Hepatocyte (in vitro differentiated cells): ENCODE measurements at regions not wholly inside any gene's neighbourhood (a gene's known extent, or its start where the extent isn't known, plus 50 kb on each side); places are given as distances from the start of the nearest gene placed in this dataset.

Source experiments
- DNase-seq: peaks from one replicate; pipeline ENCODE4 v3.0.0-alpha.2; 2016; ENCODE audit warnings: low spot score
- H2AFZ ChIP-seq: fragments of 200-600 bp; sonication (generic); 2 replicates; pipeline ENCODE4 v1.6.0; 2016; ENCODE audit warnings: antibody characterized with exemption, mild to moderate bottlenecking
- H3K27ac ChIP-seq: fragments of 200-600 bp; sonication (generic); 2 replicates; pipeline ENCODE4 v1.5.1; 2016; ENCODE audit warnings: mild to moderate bottlenecking
- H3K27me3 ChIP-seq: fragments of 200-600 bp; sonication (generic); 2 replicates; pipeline ENCODE4 v1.6.1; 2016
- H3K36me3 ChIP-seq: fragments of 200-600 bp; sonication (generic); replicated peaks from 2 replicates; pipeline ENCODE4 v1.5.1; 2016; ENCODE audit warnings: low read depth; ENCODE audit not compliant: insufficient read depth
- H3K4me1 ChIP-seq: fragments of 200-600 bp; sonication (generic); 2 replicates; pipeline ENCODE4 v1.5.1; 2016; ENCODE audit warnings: mild to moderate bottlenecking, moderate library complexity; ENCODE audit not compliant: insufficient read depth
- H3K4me2 ChIP-seq: fragments of 200-600 bp; sonication (generic); 2 replicates; pipeline ENCODE4 v1.6.0; 2016
- H3K4me3 ChIP-seq: fragments of 200-600 bp; sonication (generic); 2 replicates; pipeline ENCODE4 v1.5.1; 2016; ENCODE audit warnings: mild to moderate bottlenecking
- H3K79me2 ChIP-seq: fragments of 200-600 bp; sonication (generic); 2 replicates; pipeline ENCODE4 v1.6.0; 2017; ENCODE audit warnings: mild to moderate bottlenecking
- H3K9me2 ChIP-seq: fragments of 200-600 bp; sonication (generic); replicated peaks from 2 replicates; pipeline ENCODE4 v1.6.0; 2017; ENCODE audit warnings: mild to moderate bottlenecking; ENCODE audit not compliant: insufficient read depth
- H3K9me3 ChIP-seq: fragments of 200-600 bp; sonication (generic); 2 replicates; pipeline ENCODE4 v1.5.1; 2016; ENCODE audit warnings: low read depth, mild to moderate bottlenecking
- H4K20me1 ChIP-seq: fragments of 200-600 bp; sonication (generic); 2 replicates; pipeline ENCODE4 v1.6.0; 2016; ENCODE audit warnings: mild to moderate bottlenecking; ENCODE audit not compliant: insufficient read depth, poor library complexity, severe bottlenecking
- EZH2 ChIP-seq: fragments of 200-600 bp; sonication (generic); IDR thresholded peaks from 2 replicates; pipeline ENCODE4 v1.6.1; 2016; ENCODE audit warnings: antibody characterized with exemption, mild to moderate bottlenecking, borderline replicate concordance
- EZH2phosphoT487 ChIP-seq: fragments of 200-600 bp; sonication (generic); IDR thresholded peaks from one replicate; pipeline ENCODE4 v1.6.1; 2018; ENCODE audit warnings: antibody characterized with exemption, mild to moderate bottlenecking, low read depth, moderate library complexity; ENCODE audit not compliant: unreplicated experiment, severe bottlenecking
- WGBS: methylation state at CpG from one replicate; pipeline ENCODE4 v1.1.6; 2016; ENCODE audit warnings: low lambda C conversion rate; ENCODE audit errors: missing lambda C conversion rate; 5-methylcytosine and 5-hydroxymethylcytosine counted together
- TF ChIP-seq, protein P1 (sequence below): fragments of 200-600 bp; sonication (generic); IDR thresholded peaks from 2 replicates; pipeline ENCODE4 v1.5.1; 2016; ENCODE audit warnings: antibody characterized with exemption, mild to moderate bottlenecking; ENCODE audit not compliant: poor library complexity

DNA sequence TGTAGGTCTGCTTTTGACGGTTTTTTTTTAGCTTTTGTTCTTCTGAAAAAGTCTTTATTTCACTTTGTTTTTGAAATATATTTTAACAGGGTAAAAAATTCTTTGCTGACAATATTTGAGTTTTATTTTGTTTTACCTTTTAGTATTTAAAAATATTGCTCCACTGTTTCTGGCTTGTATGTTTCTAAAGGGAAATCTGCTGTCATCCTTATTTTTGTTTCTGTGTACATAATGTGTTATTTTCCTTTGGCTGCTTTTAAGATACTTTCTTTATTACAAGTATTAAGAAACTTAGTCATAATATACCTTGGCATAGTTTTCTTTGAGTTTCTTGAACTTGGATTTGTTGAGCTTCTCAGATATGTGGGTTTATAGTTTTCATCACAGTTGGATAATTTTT, 88.6 kb upstream of the SPACA1 start:
- Histone ChIP-seq H3K79me2 (no peaks in the 10 kb centered on the region), H3K4me2 (no peak overlapping the region), H3K4me1 (no peaks in the 10 kb centered on the region), H3K36me3 (no peaks in the 10 kb centered on the region), H3K9me3 (peaks cover 11% of the 10 kb centered on the region), H4K20me1 (no peaks in the 10 kb centered on the region), H3K4me3 (no peak overlapping the region), H3K9me2 (no peaks in the 10 kb centered on the region), H2AFZ (no peak overlapping the region), H3K27ac (no peak overlapping the region), H3K27me3 (no peaks in the 10 kb centered on the region)
- DNase-seq, result no peak
- WGBS, result 92% methylated on average over 1 of the region's 1 CpG
- TF ChIP-seq EZH2 (no peak), EZH2phosphoT487 (no peak)
- TF ChIP-seq, protein P1, sequence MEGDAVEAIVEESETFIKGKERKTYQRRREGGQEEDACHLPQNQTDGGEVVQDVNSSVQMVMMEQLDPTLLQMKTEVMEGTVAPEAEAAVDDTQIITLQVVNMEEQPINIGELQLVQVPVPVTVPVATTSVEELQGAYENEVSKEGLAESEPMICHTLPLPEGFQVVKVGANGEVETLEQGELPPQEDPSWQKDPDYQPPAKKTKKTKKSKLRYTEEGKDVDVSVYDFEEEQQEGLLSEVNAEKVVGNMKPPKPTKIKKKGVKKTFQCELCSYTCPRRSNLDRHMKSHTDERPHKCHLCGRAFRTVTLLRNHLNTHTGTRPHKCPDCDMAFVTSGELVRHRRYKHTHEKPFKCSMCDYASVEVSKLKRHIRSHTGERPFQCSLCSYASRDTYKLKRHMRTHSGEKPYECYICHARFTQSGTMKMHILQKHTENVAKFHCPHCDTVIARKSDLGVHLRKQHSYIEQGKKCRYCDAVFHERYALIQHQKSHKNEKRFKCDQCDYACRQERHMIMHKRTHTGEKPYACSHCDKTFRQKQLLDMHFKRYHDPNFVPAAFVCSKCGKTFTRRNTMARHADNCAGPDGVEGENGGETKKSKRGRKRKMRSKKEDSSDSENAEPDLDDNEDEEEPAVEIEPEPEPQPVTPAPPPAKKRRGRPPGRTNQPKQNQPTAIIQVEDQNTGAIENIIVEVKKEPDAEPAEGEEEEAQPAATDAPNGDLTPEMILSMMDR, result no peak

DNA sequence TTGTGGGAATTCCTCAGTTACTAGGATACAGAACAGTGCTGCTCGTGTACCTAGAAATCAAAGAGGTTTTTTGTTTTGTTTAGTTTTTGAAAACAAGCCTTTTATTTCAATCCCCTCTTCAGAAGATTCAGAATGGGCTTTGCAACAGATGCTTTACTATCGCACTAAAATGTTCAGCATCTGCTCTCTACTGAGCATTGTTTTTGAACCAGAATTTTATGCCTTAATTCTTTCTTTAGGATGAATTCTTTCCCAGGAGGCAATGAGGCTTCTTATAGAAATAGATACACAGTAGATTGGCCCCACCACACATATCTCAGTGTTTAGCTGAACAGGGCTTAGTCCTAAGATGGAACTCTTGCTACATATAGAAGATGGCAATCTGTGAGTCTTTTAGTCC, 95.9 kb upstream of the SPACA1 start:
- H3K27me3 ChIP-seq, result no peaks in the 10 kb centered on the region
- no peaks in the 10 kb centered on the region for H3K36me3 ChIP-seq
- H3K27ac ChIP-seq, result no peak overlapping the region
- H3K4me1 ChIP-seq, result no peaks in the 10 kb centered on the region
- no peak for DNase-seq
- WGBS, result 81% methylated on average over 2 of the region's 2 CpGs
- no peaks in the 10 kb centered on the region for H4K20me1 ChIP-seq
- H3K4me2 ChIP-seq, result no peak overlapping the region
- H3K9me3 ChIP-seq, result no peaks in the 10 kb centered on the region
- no peaks in the 10 kb centered on the region for H3K9me2 ChIP-seq
- TF ChIP-seq, protein P1, result no peak
- TF ChIP-seq EZH2, result no peak
- TF ChIP-seq EZH2phosphoT487, result no peak
- H3K79me2 ChIP-seq, result no peaks in the 10 kb centered on the region
- no peak overlapping the region for H2AFZ ChIP-seq
- H3K4me3 ChIP-seq, result no peak overlapping the region

DNA sequence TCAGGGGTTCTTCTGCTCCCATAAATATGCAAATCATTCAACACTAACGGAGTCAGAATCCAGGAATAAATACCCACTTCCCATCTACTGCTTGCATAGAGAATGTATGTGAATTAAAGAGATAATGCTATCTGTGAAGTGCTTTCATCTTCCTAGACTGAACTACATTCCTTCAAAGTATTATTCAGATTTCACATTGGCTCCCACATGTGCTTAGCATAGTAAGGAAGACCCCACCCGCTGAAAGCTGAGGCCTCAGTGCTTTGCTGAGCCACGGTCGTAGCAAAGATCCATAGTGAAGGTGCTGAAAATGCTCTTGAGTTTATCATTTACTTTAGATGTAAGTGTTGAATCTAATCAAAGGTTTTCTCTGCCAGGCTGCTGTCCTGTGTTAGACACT, 97.0 kb upstream of the SPACA1 start:
- Histone ChIP-seq H3K9me3 (no peaks in the 10 kb centered on the region), H3K9me2 (no peaks in the 10 kb centered on the region), H3K79me2 (no peaks in the 10 kb centered on the region), H3K36me3 (no peaks in the 10 kb centered on the region), H3K4me1 (no peaks in the 10 kb centered on the region), H3K4me3 (no peak overlapping the region), H3K4me2 (no peak overlapping the region), H2AFZ (no peak overlapping the region), H3K27me3 (no peaks in the 10 kb centered on the region), H4K20me1 (no peaks in the 10 kb centered on the region), H3K27ac (no peak overlapping the region)
- no peak for TF ChIP-seq EZH2
- TF ChIP-seq EZH2phosphoT487, result no peak
- TF ChIP-seq, protein P1, result no peak
- 91% methylated on average over 4 of the region's 4 CpGs for WGBS
- no peak for DNase-seq

DNA sequence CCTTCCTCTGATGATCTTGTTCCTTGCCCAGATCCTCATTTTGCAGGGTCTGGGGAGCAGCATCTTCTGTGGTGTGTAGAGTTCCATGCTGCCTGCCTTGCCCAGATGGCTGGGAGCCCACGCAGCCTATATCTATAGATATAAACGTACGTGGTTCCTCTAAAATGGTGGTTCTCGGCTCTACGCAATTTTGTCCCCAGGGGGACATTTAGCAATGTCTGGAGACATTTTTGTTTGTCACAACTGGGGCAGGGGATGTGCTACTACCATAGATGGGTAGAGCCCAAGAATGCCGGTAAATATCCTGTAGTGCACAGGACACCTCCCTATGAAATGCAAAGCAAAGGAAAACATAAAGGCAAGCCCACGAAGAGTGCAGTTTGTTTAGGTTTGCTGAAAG, 98.4 kb upstream of the SPACA1 start:
- TF ChIP-seq, protein P1, result no peak
- TF ChIP-seq EZH2 (no peak), EZH2phosphoT487 (no peak)
- no peaks in the 10 kb centered on the region for H3K79me2 ChIP-seq
- H3K9me2 ChIP-seq, result no peaks in the 10 kb centered on the region
- no peak overlapping the region for H3K27ac ChIP-seq
- H3K27me3 ChIP-seq, result no peaks in the 10 kb centered on the region
- H3K9me3 ChIP-seq, result no peaks in the 10 kb centered on the region
- DNase-seq, result no peak
- 80% methylated on average over 7 of the region's 7 CpGs for WGBS
- H2AFZ ChIP-seq, result no peak overlapping the region
- no peak overlapping the region for H3K4me2 ChIP-seq
- no peaks in the 10 kb centered on the region for H3K36me3 ChIP-seq
- H3K4me1 ChIP-seq, result peaks cover 4% of the 10 kb centered on the region
- no peak overlapping the region for H3K4me3 ChIP-seq
- no peaks in the 10 kb centered on the region for H4K20me1 ChIP-seq
